H9 (cell line): ENCODE measurements at regions not wholly inside any gene's neighbourhood (a gene's known extent, or its start where the extent isn't known, plus 50 kb on each side); places are given as distances from the start of the nearest gene placed in this dataset.

Source experiments
- DNase-seq: peaks from one replicate; pipeline ENCODE4 v3.0.0-alpha.2; 2017
- H2AFZ ChIP-seq: one replicate; pipeline ENCODE4 v1.6.1; 2013; ENCODE audit warnings: mild to moderate bottlenecking, low read length, control low read depth, moderate library complexity
- H2AK5ac ChIP-seq: 2 replicates; pipeline ENCODE4 v1.6.1; 2013; ENCODE audit warnings: low read length, control low read depth, mixed read lengths; ENCODE audit not compliant: insufficient read length
- H2BK120ac ChIP-seq: one replicate; pipeline ENCODE4 v1.6.1; 2013; ENCODE audit warnings: low read depth, mild to moderate bottlenecking, low read length, control low read depth, inconsistent platforms; ENCODE audit not compliant: poor library complexity, severe bottlenecking
- H2BK12ac ChIP-seq: 2 replicates; pipeline ENCODE4 v1.6.1; 2013; ENCODE audit warnings: low read length, control low read depth, mixed read lengths, low read depth; ENCODE audit not compliant: insufficient read length
- H2BK15ac ChIP-seq: 2 replicates; pipeline ENCODE4 v1.6.1; 2013; ENCODE audit warnings: low read depth, low read length, control low read depth
- H2BK20ac ChIP-seq: one replicate; pipeline ENCODE4 v1.6.1; 2013; ENCODE audit warnings: low read depth, mild to moderate bottlenecking, low read length, control low read depth, inconsistent platforms; ENCODE audit not compliant: poor library complexity, severe bottlenecking
- H2BK5ac ChIP-seq: 2 replicates; pipeline ENCODE4 v1.6.1; 2013; ENCODE audit warnings: low read length, control low read depth, mixed read lengths; ENCODE audit not compliant: insufficient read length
- H3K14ac ChIP-seq: 2 replicates; pipeline ENCODE4 v1.6.1; 2013; ENCODE audit warnings: low read length, control low read depth; ENCODE audit not compliant: insufficient read depth
- H3K18ac ChIP-seq: 2 replicates; pipeline ENCODE4 v1.6.1; 2013; ENCODE audit warnings: low read depth, mild to moderate bottlenecking, mixed read lengths, low read length, control low read depth; ENCODE audit not compliant: insufficient read length
- H3K23ac ChIP-seq: 2 replicates; pipeline ENCODE4 v1.6.1; 2013; ENCODE audit warnings: low read length, control low read depth, mixed read lengths, low read depth; ENCODE audit not compliant: insufficient read length
- H3K23me2 ChIP-seq: 2 replicates; pipeline ENCODE4 v1.6.1; 2013; ENCODE audit warnings: low read depth, mild to moderate bottlenecking, mixed read lengths, low read length, control low read depth; ENCODE audit not compliant: insufficient read length, poor library complexity, severe bottlenecking
- H3K27ac ChIP-seq: 2 replicates; pipeline ENCODE4 v1.5.1; 2013; ENCODE audit warnings: low read length, control low read depth, mixed read lengths, low read depth; ENCODE audit not compliant: insufficient read length
- H3K27me3 ChIP-seq: 2 replicates; pipeline ENCODE4 v1.6.1; 2013; ENCODE audit warnings: low read length, control low read depth, inconsistent platforms; ENCODE audit not compliant: insufficient read depth
- H3K4ac ChIP-seq: 2 replicates; pipeline ENCODE4 v1.6.1; 2013; ENCODE audit warnings: low read depth, mild to moderate bottlenecking, control low read depth, inconsistent platforms, low read length, moderate library complexity
- H3K4me1 ChIP-seq: 2 replicates; pipeline ENCODE4 v1.6.1; 2013; ENCODE audit warnings: low read length, control low read depth, inconsistent platforms; ENCODE audit not compliant: insufficient read depth
- H3K4me2 ChIP-seq: 2 replicates; pipeline ENCODE4 v1.6.1; 2013; ENCODE audit warnings: low read length, control low read depth, mixed read lengths; ENCODE audit not compliant: insufficient read length, insufficient read depth
- H3K56ac ChIP-seq: 2 replicates; pipeline ENCODE4 v1.6.1; 2013; ENCODE audit warnings: low read depth, mild to moderate bottlenecking, mixed read lengths, low read length, control low read depth; ENCODE audit not compliant: insufficient read length
- H3K79me1 ChIP-seq: 2 replicates; pipeline ENCODE4 v1.6.1; 2013; ENCODE audit warnings: low read depth, mild to moderate bottlenecking, moderate library complexity, low read length, control low read depth, inconsistent platforms; ENCODE audit not compliant: insufficient read depth, poor library complexity, severe bottlenecking
- H3K79me2 ChIP-seq: 2 replicates; pipeline ENCODE4 v1.6.1; 2013; ENCODE audit warnings: low read length, control low read depth, inconsistent platforms; ENCODE audit not compliant: insufficient read depth
- H3K9ac ChIP-seq: 2 replicates; pipeline ENCODE4 v1.6.1; 2013; ENCODE audit warnings: low read length, control low read depth, mixed read lengths; ENCODE audit not compliant: insufficient read length; ENCODE audit errors: extremely low read depth
- H3K9me3 ChIP-seq: one replicate; pipeline ENCODE4 v1.6.1; 2013; ENCODE audit warnings: low read depth, low read length, inconsistent platforms; ENCODE audit not compliant: control insufficient read depth
- H3T11ph ChIP-seq: one replicate; pipeline ENCODE4 v1.6.1; 2013; ENCODE audit warnings: mild to moderate bottlenecking, low read length, control low read depth, inconsistent platforms
- H4K20me1 ChIP-seq: one replicate; pipeline ENCODE4 v1.6.1; 2013; ENCODE audit not compliant: control insufficient read depth, insufficient read length, insufficient read depth
- H4K5ac ChIP-seq: 2 replicates; pipeline ENCODE4 v1.6.1; 2013; ENCODE audit warnings: low read depth, mild to moderate bottlenecking, mixed read lengths, low read length, control low read depth; ENCODE audit not compliant: insufficient read length
- H4K8ac ChIP-seq: replicated peaks from 2 replicates; pipeline ENCODE4 v1.6.1; 2013; ENCODE audit warnings: low read length, control low read depth, mixed read lengths, low read depth; ENCODE audit not compliant: insufficient read length
- H4K91ac ChIP-seq: 2 replicates; pipeline ENCODE4 v1.6.1; 2013; ENCODE audit warnings: low read depth, mild to moderate bottlenecking, moderate library complexity, mixed read lengths, low read length, control low read depth; ENCODE audit not compliant: insufficient read length
- H3K27ac Mint-ChIP-seq, 3 experiments: 2 replicates in 2 of 3; 3 replicates in 1 of 3; pipeline ENCODE4 v1.8.0; 2020 to 2021; ENCODE audit warnings: mixed read lengths in 3 of 3, mild to moderate bottlenecking in 1 of 3, moderate library complexity in 1 of 3
- H3K27me3 Mint-ChIP-seq: 2 replicates; pipeline ENCODE4 v1.8.0; 2021; ENCODE audit warnings: low read depth, mild to moderate bottlenecking, moderate library complexity, mixed read lengths
- H3K36me3 Mint-ChIP-seq, 3 experiments: 2 replicates in 2 of 3; 3 replicates in 1 of 3; pipeline ENCODE4 v1.8.0; 2020 to 2021; ENCODE audit warnings: low read depth in 3 of 3, mixed read lengths in 3 of 3; ENCODE audit not compliant: insufficient read depth in 1 of 3
- H3K4me1 Mint-ChIP-seq, 2 experiments: 2 replicates each; pipeline ENCODE4 v1.8.0; 2020; ENCODE audit warnings: mixed read lengths in 2 of 2
- H3K4me3 Mint-ChIP-seq, 2 experiments: 2 replicates in 1 of 2; 3 replicates in 1 of 2; pipeline ENCODE4 v1.8.0; 2020 to 2021; ENCODE audit warnings: mild to moderate bottlenecking in 2 of 2, mixed read lengths in 2 of 2, moderate library complexity in 1 of 2
- H3K9me3 Mint-ChIP-seq, 2 experiments: 2 replicates in 1 of 2; 3 replicates in 1 of 2; pipeline ENCODE4 v1.8.0; 2020; ENCODE audit warnings: mild to moderate bottlenecking in 2 of 2, mixed read lengths in 2 of 2, moderate library complexity in 1 of 2
- WGBS: extraction: QIAGEN DNeasy Blood & Tissue Kit; methylation state at CpG from one replicate; pipeline ENCODE4 v1.1.7; 2013; ENCODE audit warnings: missing lambda C conversion rate, low lambda C conversion rate, mixed read lengths; ENCODE audit not compliant: insufficient read length; ENCODE audit errors: extremely low coverage; 5-methylcytosine and 5-hydroxymethylcytosine counted together
- TF ChIP-seq, protein P1 (sequence below): fragments of 200-600 bp; sonication (generic); conservative IDR thresholded peaks from 3 replicates; pipeline ENCODE4 v1.8.0; 2021; ENCODE audit warnings: antibody characterized with exemption, mild to moderate bottlenecking

DNA sequence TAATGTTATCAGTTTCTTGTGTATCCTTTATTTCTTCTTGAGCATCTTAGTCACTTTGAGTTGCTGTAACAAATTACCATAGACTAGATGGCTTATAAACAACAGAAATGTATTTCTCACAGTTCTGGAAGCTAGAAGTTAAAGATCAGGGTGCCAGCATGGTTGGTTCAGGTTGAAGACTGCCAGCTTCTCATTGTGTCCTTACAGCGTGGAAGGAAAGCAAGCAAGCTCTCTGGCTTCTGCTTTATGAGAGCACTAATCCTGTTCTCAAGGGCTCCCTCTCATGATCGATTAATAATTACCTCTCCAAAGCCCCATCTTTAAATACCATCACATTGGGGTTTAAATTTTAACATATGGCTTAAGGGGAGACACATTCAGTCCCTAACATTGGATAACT lies 497.2 kb downstream of the RAPGEF2 start:
- Histone ChIP-seq H2BK120ac (no peak overlapping the region), H3K9me3 (no peaks in the 10 kb centered on the region), H4K91ac (no peak overlapping the region), H4K20me1 (no peaks in the 10 kb centered on the region), H2BK15ac (no peak overlapping the region), H2BK20ac (no peak overlapping the region), H3K9ac (no peak overlapping the region), H3T11ph (no peak overlapping the region), H3K79me2 (no peaks in the 10 kb centered on the region), H2AK5ac (no peak overlapping the region), H3K4me1 (peaks cover 2% of the 10 kb centered on the region; the same call in 1 of the 2 replicates), H3K79me1 (no peaks in the 10 kb centered on the region), H3K14ac (no peak overlapping the region), H3K27ac (no peak overlapping the region), H3K4ac (no peak overlapping the region), H2AFZ (no peak overlapping the region), H3K23ac (no peak overlapping the region), H2BK5ac (no peak overlapping the region), H2BK12ac (no peak overlapping the region), H4K8ac (no peak overlapping the region), H3K4me2 (no peak overlapping the region), H3K23me2 (no peaks in the 10 kb centered on the region), H3K56ac (no peak overlapping the region), H3K18ac (no peak overlapping the region), H4K5ac (no peak overlapping the region), H3K27me3 (no peaks in the 10 kb centered on the region)
- Mint-ChIP-seq H3K4me1 (peaks cover 8 to 18% of the 10 kb centered on the region in 2 experiments), H3K9me3 (no peaks in the 10 kb centered on the region), H3K27ac (no peak overlapping the region), H3K36me3 (no peaks in the 10 kb centered on the region), H3K27me3 (no peaks in the 10 kb centered on the region), H3K4me3 (no peak overlapping the region)
- TF ChIP-seq, protein P1, sequence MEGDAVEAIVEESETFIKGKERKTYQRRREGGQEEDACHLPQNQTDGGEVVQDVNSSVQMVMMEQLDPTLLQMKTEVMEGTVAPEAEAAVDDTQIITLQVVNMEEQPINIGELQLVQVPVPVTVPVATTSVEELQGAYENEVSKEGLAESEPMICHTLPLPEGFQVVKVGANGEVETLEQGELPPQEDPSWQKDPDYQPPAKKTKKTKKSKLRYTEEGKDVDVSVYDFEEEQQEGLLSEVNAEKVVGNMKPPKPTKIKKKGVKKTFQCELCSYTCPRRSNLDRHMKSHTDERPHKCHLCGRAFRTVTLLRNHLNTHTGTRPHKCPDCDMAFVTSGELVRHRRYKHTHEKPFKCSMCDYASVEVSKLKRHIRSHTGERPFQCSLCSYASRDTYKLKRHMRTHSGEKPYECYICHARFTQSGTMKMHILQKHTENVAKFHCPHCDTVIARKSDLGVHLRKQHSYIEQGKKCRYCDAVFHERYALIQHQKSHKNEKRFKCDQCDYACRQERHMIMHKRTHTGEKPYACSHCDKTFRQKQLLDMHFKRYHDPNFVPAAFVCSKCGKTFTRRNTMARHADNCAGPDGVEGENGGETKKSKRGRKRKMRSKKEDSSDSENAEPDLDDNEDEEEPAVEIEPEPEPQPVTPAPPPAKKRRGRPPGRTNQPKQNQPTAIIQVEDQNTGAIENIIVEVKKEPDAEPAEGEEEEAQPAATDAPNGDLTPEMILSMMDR: no peak
- no CpG with 5 or more reads among the region's 2 CpGs for WGBS
- no peak for DNase-seq
